ENCODE measurements at regions not wholly inside any gene's neighbourhood (a gene's known extent, or its start where the extent isn't known, plus 50 kb on each side); places are given as distances from the start of the nearest gene placed in this dataset.

GRCh38 chr9:38149647-38150046 lies 80.6 kb upstream of the SHB start:
- no peak for TF ChIP-seq SUZ12 (IDR thresholded peaks at IDR 0.05; ENCODE audit: extremely low read depth, insufficient read depth, insufficient read length)
- no peak for TF ChIP-seq YY1 (IDR thresholded peaks at IDR 0.05; ENCODE audit: insufficient read depth, insufficient read length)
- TF ChIP-seq ZNF274 (IDR thresholded peaks at IDR 0.05; ENCODE audit: low read depth, low read length) = no peak
